GM12892 (cell line): ENCODE measurements at regions not wholly inside any gene's neighbourhood (a gene's known extent, or its start where the extent isn't known, plus 50 kb on each side); places are given as distances from the start of the nearest gene placed in this dataset.

Experiments used
- DNase-seq: peaks from one replicate; pipeline ENCODE4 v3.0.0; 2011; ENCODE audit not compliant: insufficient read length
- FAIRE-seq: peaks from 2 replicates; lab custom pipeline; 2011; peaks lifted over from hg19 to GRCh38; lab: Jason Lieb, UNC
- POLR2A ChIP-seq: IDR thresholded peaks from 2 replicates; pipeline ENCODE4 v1.6.1; 2011; ENCODE audit warnings: low read depth, low read length, control low read depth
- POLR2AphosphoS5 ChIP-seq: IDR thresholded peaks from 2 replicates; pipeline ENCODE4 v1.6.1; 2011; ENCODE audit warnings: low read depth, low read length, control low read depth
- TAF1 ChIP-seq: IDR thresholded peaks from 2 replicates; pipeline ENCODE4 v1.6.1; 2011; ENCODE audit warnings: low read depth, mild to moderate bottlenecking, control low read depth, low read length, borderline replicate concordance

GRCh38 chr9:26603617-26604016, 289.0 kb downstream of the CAAP1 start:
- no peak for TF ChIP-seq TAF1
- TF ChIP-seq POLR2A: no peak
- TF ChIP-seq POLR2AphosphoS5: no peak
- FAIRE-seq (no peak), DNase-seq (no peak)

GRCh38 chr9:26597542-26598149, 295.0 kb downstream of the CAAP1 start:
- FAIRE-seq: no peak
- no peak for DNase-seq
- TF ChIP-seq TAF1: no peak
- no peak for TF ChIP-seq POLR2AphosphoS5
- no peak for TF ChIP-seq POLR2A

GRCh38 chr9:26579056-26579455, 313.5 kb downstream of the CAAP1 start:
- TF ChIP-seq POLR2A (no peak), POLR2AphosphoS5 (no peak), TAF1 (no peak)
- FAIRE-seq: no peak
- DNase-seq: no peak

DNA sequence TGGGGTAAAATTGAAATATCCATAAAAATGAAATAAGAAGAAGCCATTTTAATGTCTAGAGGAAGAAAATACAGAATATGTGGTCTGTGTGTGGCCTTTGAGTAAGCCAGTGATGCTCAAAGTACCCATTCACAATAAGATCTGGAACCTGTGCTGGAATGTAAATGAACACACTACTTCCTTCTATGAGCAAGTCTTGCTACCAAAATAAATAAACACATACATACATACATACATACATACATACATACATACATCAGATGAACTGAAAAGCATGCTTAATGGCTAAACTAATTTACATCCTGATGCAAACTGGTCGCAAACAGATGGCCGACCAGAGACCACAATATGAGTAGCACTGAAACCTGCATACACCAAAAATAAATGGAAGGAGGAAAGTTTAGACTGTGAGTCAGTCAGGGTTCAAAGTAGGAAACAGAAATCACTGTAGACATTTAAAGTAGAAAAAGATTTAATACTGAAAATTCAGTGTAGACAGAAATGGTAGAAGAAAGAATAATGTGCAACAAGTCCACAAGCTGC, 317.6 kb downstream of the CAAP1 start:
- TF ChIP-seq TAF1: no peak
- no peak for TF ChIP-seq POLR2AphosphoS5
- TF ChIP-seq POLR2A: no peak
- DNase-seq (no peak), FAIRE-seq (no peak)

GRCh38 chr9:26574256-26574655, 318.3 kb downstream of the CAAP1 start:
- FAIRE-seq: no peak
- TF ChIP-seq TAF1: no peak
- TF ChIP-seq POLR2AphosphoS5: no peak
- no peak for TF ChIP-seq POLR2A
- no peak for DNase-seq

DNA sequence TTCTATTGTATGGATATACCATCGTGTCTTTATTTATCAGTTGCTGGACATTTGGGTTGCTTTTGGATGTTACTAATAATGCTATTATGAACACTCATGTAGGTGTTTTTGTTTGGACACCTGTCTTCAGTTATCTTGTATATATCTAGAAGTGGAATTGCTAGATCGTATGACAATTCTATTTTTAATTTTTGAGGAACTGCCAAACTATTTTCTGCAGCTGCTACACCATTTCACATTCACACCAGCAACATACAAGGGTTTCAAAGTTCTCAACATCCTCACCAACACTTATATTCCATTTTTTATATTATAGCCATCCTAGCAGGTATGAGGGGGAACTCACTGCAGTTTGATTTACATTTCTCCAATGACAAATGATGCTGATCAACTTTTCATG, 324.6 kb downstream of the CAAP1 start:
- no peak for TF ChIP-seq TAF1
- TF ChIP-seq POLR2AphosphoS5: no peak
- no peak for TF ChIP-seq POLR2A
- FAIRE-seq: no peak
- DNase-seq: no peak

- no peak for DNase-seq
- TF ChIP-seq POLR2AphosphoS5: no peak
- no peak for FAIRE-seq
Measured at GRCh38 chr9:26566141-26566540, 326.5 kb downstream of the CAAP1 start.

GRCh38 chr9:26565118-26565517, 327.5 kb downstream of the CAAP1 start:
- no peak for DNase-seq
- FAIRE-seq: no peak
- TF ChIP-seq POLR2A (no peak), TAF1 (no peak), POLR2AphosphoS5 (no peak)

DNA sequence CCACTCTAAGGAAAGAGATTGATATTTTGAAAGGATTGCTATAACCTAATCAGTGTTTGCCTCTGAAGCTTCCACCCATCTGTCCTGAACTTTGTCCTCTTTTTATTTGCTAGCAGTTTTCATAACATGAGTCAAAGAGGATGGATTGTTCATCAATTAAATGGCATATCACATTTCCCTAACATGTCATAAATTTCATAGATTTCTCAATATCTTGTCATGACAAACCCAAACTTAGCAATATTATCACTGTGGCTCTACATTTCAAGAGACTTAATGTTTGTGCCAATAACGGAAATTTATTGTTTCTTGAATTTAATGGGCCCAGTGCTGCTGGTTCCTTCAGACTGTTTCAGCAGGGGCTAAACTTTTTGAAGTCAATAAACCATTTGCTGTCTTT, 330.3 kb downstream of the CAAP1 start:
- TF ChIP-seq POLR2AphosphoS5 (no peak), POLR2A (no peak), TAF1 (no peak)
- no peak for DNase-seq
- no peak for FAIRE-seq

GRCh38 chr9:26561928-26562327, 330.7 kb downstream of the CAAP1 start:
- TF ChIP-seq POLR2AphosphoS5 (no peak), POLR2A (no peak), TAF1 (no peak)
- FAIRE-seq: no peak
- DNase-seq: no peak

DNA sequence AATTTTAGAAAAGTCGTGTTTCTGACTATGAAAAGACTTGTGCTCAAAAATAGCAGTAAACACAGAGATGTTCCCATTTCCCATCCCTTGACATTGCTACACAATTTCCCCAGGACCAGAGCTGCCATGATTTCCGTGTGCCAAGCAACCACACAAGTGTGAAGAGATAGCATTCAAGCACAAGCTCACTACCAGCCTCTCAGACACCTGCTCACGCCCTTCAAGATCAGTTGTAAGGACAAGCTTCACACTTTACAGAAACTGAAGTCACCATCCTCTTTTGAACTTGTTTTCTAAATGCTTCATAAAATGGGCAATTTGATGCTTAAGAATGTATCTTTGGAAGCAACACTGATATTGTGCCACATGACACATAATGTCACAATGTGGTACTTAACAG, 333.1 kb downstream of the CAAP1 start:
- FAIRE-seq (no peak), DNase-seq (no peak)
- TF ChIP-seq TAF1: no peak
- no peak for TF ChIP-seq POLR2A
- TF ChIP-seq POLR2AphosphoS5: no peak

DNA sequence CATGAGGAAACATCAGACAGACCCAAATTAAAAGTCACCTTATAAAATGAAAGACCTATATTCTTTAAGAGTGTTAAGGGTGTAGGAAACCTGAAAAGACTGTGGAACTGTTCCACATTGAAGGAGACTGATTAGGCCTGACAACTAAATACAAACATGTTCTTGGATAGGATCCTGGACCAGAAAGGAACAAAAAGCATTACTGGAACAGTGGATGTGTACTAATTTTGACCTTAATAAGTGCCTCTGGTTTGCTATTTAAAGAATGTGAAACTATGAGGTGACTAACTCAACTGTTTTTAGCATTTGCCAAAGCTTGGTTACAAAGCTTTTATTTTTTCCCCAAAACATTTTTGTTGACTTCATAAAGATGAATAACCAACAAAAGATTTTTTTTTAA, 340.6 kb downstream of the CAAP1 start:
- TF ChIP-seq TAF1: no peak
- no peak for TF ChIP-seq POLR2AphosphoS5
- no peak for TF ChIP-seq POLR2A
- DNase-seq: no peak
- FAIRE-seq: no peak

DNA sequence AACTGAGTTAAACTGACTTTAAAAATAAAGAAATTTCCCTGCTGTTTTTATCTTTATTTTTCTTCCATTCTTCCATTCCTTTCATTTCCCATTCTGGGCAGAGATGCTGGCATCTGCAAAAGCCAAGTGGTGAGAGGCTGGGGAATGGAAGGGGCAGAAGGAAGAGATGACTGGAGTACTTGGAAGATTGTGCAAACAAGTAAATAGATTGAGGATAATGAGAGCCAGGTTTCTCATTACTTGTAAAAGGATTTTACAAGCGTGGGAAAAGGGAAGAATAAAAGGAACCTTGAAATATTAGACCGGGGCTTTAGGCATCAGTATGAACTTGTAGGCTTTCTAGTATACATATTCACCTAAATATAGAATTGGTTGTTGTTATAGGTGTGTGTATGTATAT, 341.2 kb downstream of the CAAP1 start:
- FAIRE-seq: no peak
- TF ChIP-seq POLR2A (no peak), POLR2AphosphoS5 (no peak), TAF1 (no peak)

More for the DNA sequence above, 341.2 kb downstream of the CAAP1 start:
- no peak for DNase-seq
